ENCODE measurements at regions not wholly inside any gene's neighbourhood (a gene's known extent, or its start where the extent isn't known, plus 50 kb on each side); places are given as distances from the start of the nearest gene placed in this dataset.

GRCh38 chr17:77513045-77513444 is 372.3 kb downstream of the SEC14L1 start:
- ATAC-seq (ENCODE audit: poor library complexity) (no peak), DNase-seq (no peak)
- Mint-ChIP-seq H3K36me3 (ENCODE audit: low read depth) (peaks cover 24% of the 10 kb centered on the region), H3K27ac (no peak overlapping the region), H3K4me1 (ENCODE audit: low read depth) (no peaks in the 10 kb centered on the region), H3K9me3 (no peaks in the 10 kb centered on the region), H3K4me3 (no peak overlapping the region), H3K27me3 (no peaks in the 10 kb centered on the region)
- H3K4me3 ChIP-seq (ENCODE audit: low read length), result no peak overlapping the region
- H3K9me3 ChIP-seq (ENCODE audit: control insufficient read depth in 1 of 2, insufficient read depth in 1 of 2, low read length in 2 of 2), result peaks cover 9 to 13% of the 10 kb centered on the region in 2 experiments
- POLR2A ChIA-PET, result no interaction called here
- H3K36me3 ChIP-seq (ENCODE audit: insufficient read depth, low read length), result no peaks in the 10 kb centered on the region
- no peak overlapping the region for H3K27ac ChIP-seq (ENCODE audit: low read depth in 1 of 2, low read length in 2 of 2)
- H3K27me3 ChIP-seq (ENCODE audit: control insufficient read depth in 1 of 2, insufficient read depth in 2 of 2, low read length in 2 of 2), result no peaks in the 10 kb centered on the region
- CTCF ChIA-PET, result no interaction called here
- H3K4me1 ChIP-seq (ENCODE audit: insufficient read depth, low read length), result no peaks in the 10 kb centered on the region
- intact Hi-C loops (cut with DNase I, micrococcal nuclease), result no loop called here
- no peak for TF ChIP-seq CTCF (IDR thresholded peaks at IDR 0.05)

GRCh38 chr17:77515227-77515626 is 374.5 kb downstream of the SEC14L1 start:
- ChIA-PET POLR2A (no interaction called here), CTCF (no interaction called here)
- no peaks in the 10 kb centered on the region for H3K27me3 ChIP-seq (ENCODE audit: control insufficient read depth in 1 of 2, insufficient read depth in 2 of 2, low read length in 2 of 2)
- no peak for TF ChIP-seq CTCF (IDR thresholded peaks at IDR 0.05)
- no peak overlapping the region for H3K27ac Mint-ChIP-seq
- H3K36me3 Mint-ChIP-seq (ENCODE audit: low read depth), result peaks cover 24% of the 10 kb centered on the region
- no peak overlapping the region for H3K4me3 ChIP-seq (ENCODE audit: low read length)
- H3K36me3 ChIP-seq (ENCODE audit: insufficient read depth, low read length), result no peaks in the 10 kb centered on the region
- H3K9me3 Mint-ChIP-seq, result no peaks in the 10 kb centered on the region
- H3K4me3 Mint-ChIP-seq, result no peak overlapping the region
- H3K9me3 ChIP-seq (ENCODE audit: control insufficient read depth in 1 of 2, insufficient read depth in 1 of 2, low read length in 2 of 2), result peaks cover 9% of the 10 kb centered on the region in 2 experiments
- no peak for ATAC-seq (ENCODE audit: poor library complexity)
- H3K4me1 Mint-ChIP-seq (ENCODE audit: low read depth), result no peaks in the 10 kb centered on the region
- intact Hi-C loops (cut with DNase I, micrococcal nuclease), result no loop called here
- no peak overlapping the region for H3K27ac ChIP-seq (ENCODE audit: low read depth in 1 of 2, low read length in 2 of 2)
- no peaks in the 10 kb centered on the region for H3K27me3 Mint-ChIP-seq
- no peaks in the 10 kb centered on the region for H3K4me1 ChIP-seq (ENCODE audit: insufficient read depth, low read length)
- DNase-seq, result no peak

GRCh38 chr17:77516902-77517301 is 376.1 kb downstream of the SEC14L1 start:
- Mint-ChIP-seq H3K9me3 (no peaks in the 10 kb centered on the region), H3K36me3 (ENCODE audit: low read depth) (peaks cover 14% of the 10 kb centered on the region), H3K4me3 (no peak overlapping the region), H3K27me3 (no peaks in the 10 kb centered on the region), H3K4me1 (ENCODE audit: low read depth) (no peaks in the 10 kb centered on the region), H3K27ac (no peak overlapping the region)
- CTCF ChIA-PET, result no interaction called here
- POLR2A ChIA-PET, result no interaction called here
- Histone ChIP-seq H3K9me3 (ENCODE audit: control insufficient read depth in 1 of 2, insufficient read depth in 1 of 2, low read length in 2 of 2) (peaks cover 0 to 3% of the 10 kb centered on the region in 2 experiments), H3K27ac (ENCODE audit: low read depth in 1 of 2, low read length in 2 of 2) (no peak overlapping the region), H3K4me1 (ENCODE audit: insufficient read depth, low read length) (no peaks in the 10 kb centered on the region), H3K4me3 (ENCODE audit: low read length) (no peak overlapping the region), H3K36me3 (ENCODE audit: insufficient read depth, low read length) (no peaks in the 10 kb centered on the region), H3K27me3 (ENCODE audit: control insufficient read depth in 1 of 2, insufficient read depth in 2 of 2, low read length in 2 of 2) (no peaks in the 10 kb centered on the region)
- no peak for TF ChIP-seq CTCF (IDR thresholded peaks at IDR 0.05)
- peak; percentile 51 for ATAC-seq (ENCODE audit: poor library complexity)
- intact Hi-C loops (cut with DNase I, micrococcal nuclease), result no loop called here
- DNase-seq, result peak in 1 of 14 experiments; percentile 27
